BLaER1 treated with 17β-estradiol and CSF1 and Interleukin-3, amounts not matched to agents 10 nM and 100 nM (cell line): ENCODE measurements at regions not wholly inside any gene's neighbourhood (a gene's known extent, or its start where the extent isn't known, plus 50 kb on each side); places are given as distances from the start of the nearest gene placed in this dataset.

Experiments
- H3K27ac ChIP-seq, 11 experiments: shearing (Covaris generic); formaldehyde crosslinking; 2 replicates each; pipeline ENCODE4 v1.8.1; 2022
- H3K27me3 ChIP-seq, 11 experiments: shearing (Covaris generic); formaldehyde crosslinking; 2 replicates each; pipeline ENCODE4 v1.8.1; 2022
- H3K36me3 ChIP-seq, 11 experiments: shearing (Covaris generic); formaldehyde crosslinking; 2 replicates each; pipeline ENCODE4 v1.8.1; 2022
- H3K4me1 ChIP-seq, 10 experiments: shearing (Covaris generic); formaldehyde crosslinking; 2 replicates each; pipeline ENCODE4 v1.8.1; 2022
- H3K4me2 ChIP-seq, 11 experiments: shearing (Covaris generic); formaldehyde crosslinking; 2 replicates each; pipeline ENCODE4 v1.8.1; 2022
- H3K4me3 ChIP-seq, 10 experiments: shearing (Covaris generic); formaldehyde crosslinking; 2 replicates each; pipeline ENCODE4 v1.8.1; 2022
- H3K9ac ChIP-seq, 11 experiments: shearing (Covaris generic); formaldehyde crosslinking; 2 replicates each; pipeline ENCODE4 v1.8.1; 2022
- H3K9me3 ChIP-seq, 11 experiments: shearing (Covaris generic); formaldehyde crosslinking; replicated peaks in 1 of 11; 2 replicates each; pipeline ENCODE4 v1.8.1; 2022
- H4K20me1 ChIP-seq, 11 experiments: shearing (Covaris generic); formaldehyde crosslinking; 2 replicates each; pipeline ENCODE4 v1.8.1; 2022
- Cebpa-rat ChIP-seq, 11 experiments: shearing (Covaris generic); IDR thresholded peaks; 2 replicates each; pipeline ENCODE4 v1.8.1; 2022

GRCh38 chr11:27287205-27287604 is 75.8 kb downstream of the CCDC34 start:
- Histone ChIP-seq H3K4me3 (no peak overlapping the region), H3K4me2 (no peak overlapping the region), H3K9ac (no peak overlapping the region), H3K9me3 (peaks cover 20 to 27% (median 24%) of the 10 kb centered on the region in 11 experiments), H3K27me3 (no peaks in the 10 kb centered on the region), H4K20me1 (no peaks in the 10 kb centered on the region), H3K27ac (no peak overlapping the region), H3K36me3 (peaks cover 0 to 4% (median 0%) of the 10 kb centered on the region in 11 experiments; a peak in 1 of 22 replicates), H3K4me1 (no peaks in the 10 kb centered on the region)
- no peak for TF ChIP-seq Cebpa-rat (IDR thresholded peaks at IDR 0.05)

- H3K36me3 ChIP-seq = no peaks in the 10 kb centered on the region
- no peak overlapping the region for H3K27ac ChIP-seq
- no peak overlapping the region for H3K4me3 ChIP-seq
- no peaks in the 10 kb centered on the region for H3K27me3 ChIP-seq
- no peaks in the 10 kb centered on the region for H4K20me1 ChIP-seq
- H3K9ac ChIP-seq = no peak overlapping the region
- H3K4me2 ChIP-seq = no peak overlapping the region
- H3K4me1 ChIP-seq = no peaks in the 10 kb centered on the region
- peaks cover 5 to 12% (median 10%) of the 10 kb centered on the region in 11 experiments; a peak in 21 of 22 replicates for H3K9me3 ChIP-seq
- TF ChIP-seq Cebpa-rat (IDR thresholded peaks at IDR 0.05) = no peak
Measured at GRCh38 chr11:27285761-27286160, 77.3 kb downstream of the CCDC34 start.

- Histone ChIP-seq H3K9me3 (no peaks in the 10 kb centered on the region), H3K27me3 (no peaks in the 10 kb centered on the region), H3K36me3 (no peaks in the 10 kb centered on the region), H3K4me2 (no peak overlapping the region), H3K4me3 (no peak overlapping the region), H3K27ac (no peak overlapping the region), H3K9ac (no peak overlapping the region), H3K4me1 (no peaks in the 10 kb centered on the region), H4K20me1 (no peaks in the 10 kb centered on the region)
- TF ChIP-seq Cebpa-rat (IDR thresholded peaks at IDR 0.05) = no peak
Measured at GRCh38 chr11:27282806-27283205, 80.2 kb downstream of the CCDC34 start.

GRCh38 chr11:27281740-27282590 is 81.0 kb downstream of the CCDC34 start:
- Histone ChIP-seq H3K27ac (no peak overlapping the region), H3K27me3 (no peaks in the 10 kb centered on the region), H3K36me3 (no peaks in the 10 kb centered on the region), H3K9me3 (no peaks in the 10 kb centered on the region), H3K4me2 (no peak overlapping the region), H3K4me3 (no peak overlapping the region), H3K4me1 (no peaks in the 10 kb centered on the region), H4K20me1 (no peaks in the 10 kb centered on the region), H3K9ac (no peak overlapping the region)
- TF ChIP-seq Cebpa-rat (IDR thresholded peaks at IDR 0.05) = no peak

- Histone ChIP-seq H3K27me3 (no peaks in the 10 kb centered on the region), H3K36me3 (no peaks in the 10 kb centered on the region)
Measured at GRCh38 chr11:27281276-27281675, 81.7 kb downstream of the CCDC34 start.

GRCh38 chr11:27280140-27280539 is 82.9 kb downstream of the CCDC34 start:
- H3K4me2 ChIP-seq = no peak overlapping the region
- no peaks in the 10 kb centered on the region for H3K27me3 ChIP-seq
- no peak overlapping the region for H3K4me3 ChIP-seq
- no peaks in the 10 kb centered on the region for H3K36me3 ChIP-seq
- no peaks in the 10 kb centered on the region for H4K20me1 ChIP-seq
- no peaks in the 10 kb centered on the region for H3K4me1 ChIP-seq
- no peaks in the 10 kb centered on the region for H3K9me3 ChIP-seq
- no peak overlapping the region for H3K27ac ChIP-seq
- TF ChIP-seq Cebpa-rat (IDR thresholded peaks at IDR 0.05) = no peak
- no peak overlapping the region for H3K9ac ChIP-seq

More at GRCh38 chr11:27281276-27281675, 81.7 kb downstream of the CCDC34 start:
- Histone ChIP-seq H3K9me3 (no peaks in the 10 kb centered on the region), H3K4me3 (no peak overlapping the region), H4K20me1 (no peaks in the 10 kb centered on the region), H3K4me2 (no peak overlapping the region), H3K4me1 (no peaks in the 10 kb centered on the region), H3K9ac (no peak overlapping the region), H3K27ac (no peak overlapping the region)
- no peak for TF ChIP-seq Cebpa-rat (IDR thresholded peaks at IDR 0.05)

- no peak for TF ChIP-seq Cebpa-rat (IDR thresholded peaks at IDR 0.05)
- no peaks in the 10 kb centered on the region for H3K27me3 ChIP-seq
- no peaks in the 10 kb centered on the region for H3K4me1 ChIP-seq
- no peak overlapping the region for H3K4me3 ChIP-seq
- no peaks in the 10 kb centered on the region for H3K9me3 ChIP-seq
- H3K27ac ChIP-seq = no peak overlapping the region
- no peak overlapping the region for H3K9ac ChIP-seq
- H4K20me1 ChIP-seq = no peaks in the 10 kb centered on the region
- no peaks in the 10 kb centered on the region for H3K36me3 ChIP-seq
- no peak overlapping the region for H3K4me2 ChIP-seq
Measured at GRCh38 chr11:27279460-27279859, 83.6 kb downstream of the CCDC34 start.

- H3K9me3 ChIP-seq = no peaks in the 10 kb centered on the region
- H4K20me1 ChIP-seq = no peaks in the 10 kb centered on the region
- no peaks in the 10 kb centered on the region for H3K4me1 ChIP-seq
- H3K27me3 ChIP-seq = no peaks in the 10 kb centered on the region
- no peak overlapping the region for H3K27ac ChIP-seq
- H3K4me3 ChIP-seq = no peak overlapping the region
- no peaks in the 10 kb centered on the region for H3K36me3 ChIP-seq
- no peak overlapping the region for H3K9ac ChIP-seq
- no peak for TF ChIP-seq Cebpa-rat (IDR thresholded peaks at IDR 0.05)
- no peak overlapping the region for H3K4me2 ChIP-seq
Measured at GRCh38 chr11:27277843-27278242, 85.2 kb downstream of the CCDC34 start.

- Histone ChIP-seq H3K4me2 (no peak overlapping the region), H3K27ac (no peak overlapping the region), H3K36me3 (no peaks in the 10 kb centered on the region), H3K27me3 (no peaks in the 10 kb centered on the region), H3K4me1 (no peaks in the 10 kb centered on the region), H4K20me1 (no peaks in the 10 kb centered on the region), H3K4me3 (no peak overlapping the region), H3K9me3 (peaks cover 0 to 3% (median 0%) of the 10 kb centered on the region in 11 experiments; a peak in 2 of 22 replicates), H3K9ac (no peak overlapping the region)
- no peak for TF ChIP-seq Cebpa-rat (IDR thresholded peaks at IDR 0.05)
Measured at GRCh38 chr11:27276141-27276540, 86.9 kb downstream of the CCDC34 start.

GRCh38 chr11:27274854-27275395 is 88.1 kb downstream of the CCDC34 start:
- H3K4me2 ChIP-seq = no peak overlapping the region
- H4K20me1 ChIP-seq = no peaks in the 10 kb centered on the region
- H3K9me3 ChIP-seq = peaks cover 0 to 3% (median 0%) of the 10 kb centered on the region in 11 experiments; a peak in 2 of 22 replicates
- no peaks in the 10 kb centered on the region for H3K4me1 ChIP-seq
- H3K36me3 ChIP-seq = no peaks in the 10 kb centered on the region
- no peak overlapping the region for H3K27ac ChIP-seq
- no peak overlapping the region for H3K9ac ChIP-seq
- no peak for TF ChIP-seq Cebpa-rat (IDR thresholded peaks at IDR 0.05)
- no peak overlapping the region for H3K4me3 ChIP-seq
- H3K27me3 ChIP-seq = no peaks in the 10 kb centered on the region
